ENCODE measurements at regions not wholly inside any gene's neighbourhood (a gene's known extent, or its start where the extent isn't known, plus 50 kb on each side); places are given as distances from the start of the nearest gene placed in this dataset.

- intact Hi-C loops (cut with DNase I) = no loop called here
- H3K27ac ChIP-seq = no peak overlapping the region
- no peak for DNase-seq
- H3K9me3 ChIP-seq = no peaks in the 10 kb centered on the region
- TF ChIP-seq, protein P1, sequence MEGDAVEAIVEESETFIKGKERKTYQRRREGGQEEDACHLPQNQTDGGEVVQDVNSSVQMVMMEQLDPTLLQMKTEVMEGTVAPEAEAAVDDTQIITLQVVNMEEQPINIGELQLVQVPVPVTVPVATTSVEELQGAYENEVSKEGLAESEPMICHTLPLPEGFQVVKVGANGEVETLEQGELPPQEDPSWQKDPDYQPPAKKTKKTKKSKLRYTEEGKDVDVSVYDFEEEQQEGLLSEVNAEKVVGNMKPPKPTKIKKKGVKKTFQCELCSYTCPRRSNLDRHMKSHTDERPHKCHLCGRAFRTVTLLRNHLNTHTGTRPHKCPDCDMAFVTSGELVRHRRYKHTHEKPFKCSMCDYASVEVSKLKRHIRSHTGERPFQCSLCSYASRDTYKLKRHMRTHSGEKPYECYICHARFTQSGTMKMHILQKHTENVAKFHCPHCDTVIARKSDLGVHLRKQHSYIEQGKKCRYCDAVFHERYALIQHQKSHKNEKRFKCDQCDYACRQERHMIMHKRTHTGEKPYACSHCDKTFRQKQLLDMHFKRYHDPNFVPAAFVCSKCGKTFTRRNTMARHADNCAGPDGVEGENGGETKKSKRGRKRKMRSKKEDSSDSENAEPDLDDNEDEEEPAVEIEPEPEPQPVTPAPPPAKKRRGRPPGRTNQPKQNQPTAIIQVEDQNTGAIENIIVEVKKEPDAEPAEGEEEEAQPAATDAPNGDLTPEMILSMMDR (IDR thresholded peaks at IDR 0.05) = no peak
- no peaks in the 10 kb centered on the region for H3K27me3 ChIP-seq (ENCODE audit: low read depth)
- no peak overlapping the region for H3K4me3 ChIP-seq
- no peak for ATAC-seq
- H3K36me3 ChIP-seq = no peaks in the 10 kb centered on the region
- H3K4me1 ChIP-seq = no peaks in the 10 kb centered on the region
Measured at GRCh38 chr15:96595951-96596350, 265.5 kb downstream of the NR2F2 start.

DNA sequence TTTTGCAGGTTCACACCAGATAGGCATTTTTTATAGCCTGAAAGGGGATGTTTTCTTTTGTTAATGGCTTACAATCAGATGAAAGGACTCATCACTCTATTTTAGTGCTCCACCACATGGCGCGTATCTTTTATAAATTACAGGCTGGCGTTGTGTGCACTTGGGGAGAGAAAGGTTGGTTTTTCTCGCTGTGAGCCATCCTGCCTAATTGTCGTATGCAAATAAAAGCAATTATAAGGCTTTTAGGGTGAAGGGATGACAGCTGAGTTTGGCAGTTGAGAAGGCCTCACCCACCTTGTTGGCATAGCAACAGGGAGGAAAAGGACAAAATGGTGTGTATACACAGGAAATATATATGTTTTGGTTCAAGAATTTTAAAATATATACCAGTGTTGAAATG, 268.0 kb downstream of the NR2F2 start:
- intact Hi-C loops (cut with DNase I) = no loop called here
- ATAC-seq (no peak), DNase-seq (no peak)
- no peaks in the 10 kb centered on the region for H3K27me3 ChIP-seq (ENCODE audit: low read depth)
- no peak overlapping the region for H3K4me3 ChIP-seq
- no peaks in the 10 kb centered on the region for H3K36me3 ChIP-seq
- no peak overlapping the region for H3K27ac ChIP-seq
- TF ChIP-seq, protein P1 (IDR thresholded peaks at IDR 0.05) = no peak
- H3K9me3 ChIP-seq = no peaks in the 10 kb centered on the region
- H3K4me1 ChIP-seq = no peaks in the 10 kb centered on the region

DNA sequence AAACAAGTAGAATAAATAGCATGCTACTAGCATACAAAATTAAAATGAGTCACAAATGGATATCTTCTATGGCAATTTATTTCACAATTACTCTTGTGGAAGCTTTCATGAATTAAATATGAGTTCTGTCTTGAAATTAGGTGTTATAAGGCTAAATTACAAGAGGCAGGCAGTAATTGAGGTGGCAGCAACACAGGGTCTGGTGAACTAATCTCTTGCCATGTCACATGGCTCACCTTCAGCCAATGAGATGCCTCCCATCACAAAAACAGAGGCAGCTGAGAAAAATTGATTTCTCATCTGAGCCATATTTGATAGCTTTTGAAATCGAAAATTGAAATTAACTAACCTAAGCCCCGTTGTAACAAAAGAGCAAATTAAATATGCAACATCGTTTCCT, 268.8 kb downstream of the NR2F2 start:
- TF ChIP-seq, protein P1 (IDR thresholded peaks at IDR 0.05) = no peak
- intact Hi-C loops (cut with DNase I) = no loop called here
- DNase-seq = no peak
- H3K9me3 ChIP-seq = no peaks in the 10 kb centered on the region
- H3K27me3 ChIP-seq (ENCODE audit: low read depth) = no peaks in the 10 kb centered on the region
- ATAC-seq = no peak
- no peak overlapping the region for H3K4me3 ChIP-seq
- no peaks in the 10 kb centered on the region for H3K36me3 ChIP-seq
- H3K4me1 ChIP-seq = no peaks in the 10 kb centered on the region
- no peak overlapping the region for H3K27ac ChIP-seq

- no peak for DNase-seq
- Histone ChIP-seq H3K27ac (no peak overlapping the region), H3K27me3 (ENCODE audit: low read depth) (no peaks in the 10 kb centered on the region), H3K9me3 (no peaks in the 10 kb centered on the region), H3K4me3 (no peak overlapping the region), H3K4me1 (no peaks in the 10 kb centered on the region), H3K36me3 (no peaks in the 10 kb centered on the region)
- TF ChIP-seq, protein P1 (IDR thresholded peaks at IDR 0.05) = no peak
- no peak for ATAC-seq
- intact Hi-C loops (cut with DNase I) = no loop called here
Measured at GRCh38 chr15:96600350-96600749, 269.9 kb downstream of the NR2F2 start.

DNA sequence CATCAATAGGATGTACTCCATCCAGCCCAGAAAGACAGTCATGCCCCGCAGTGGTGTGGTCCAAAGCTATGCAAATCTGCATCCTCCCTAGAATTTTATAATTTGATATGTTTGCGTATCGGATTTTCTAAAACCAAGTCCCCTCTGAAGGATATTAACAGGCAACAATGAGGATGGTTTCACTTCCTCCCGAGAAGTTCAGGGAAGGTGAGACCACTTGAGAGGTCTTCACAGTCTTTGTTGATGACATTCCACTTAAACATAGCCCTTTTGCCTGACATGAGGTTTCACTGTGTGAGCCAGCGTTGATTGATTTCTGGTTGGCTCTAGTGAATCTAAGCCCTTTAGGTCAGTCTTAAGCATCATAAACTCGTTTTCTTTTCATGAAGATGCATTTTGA, 276.1 kb downstream of the NR2F2 start:
- ATAC-seq = no peak
- H3K9me3 ChIP-seq = no peaks in the 10 kb centered on the region
- TF ChIP-seq, protein P1 (IDR thresholded peaks at IDR 0.05) = no peak
- H3K36me3 ChIP-seq = no peaks in the 10 kb centered on the region
- DNase-seq = no peak
- intact Hi-C loops (cut with DNase I) = no loop called here
- H3K4me3 ChIP-seq = no peak overlapping the region
- H3K27ac ChIP-seq = no peak overlapping the region
- H3K4me1 ChIP-seq = no peaks in the 10 kb centered on the region
- H3K27me3 ChIP-seq (ENCODE audit: low read depth) = no peaks in the 10 kb centered on the region

- TF ChIP-seq, protein P1 (IDR thresholded peaks at IDR 0.05) = no peak
- no peak overlapping the region for H3K27ac ChIP-seq
- no peaks in the 10 kb centered on the region for H3K36me3 ChIP-seq
- intact Hi-C loops (cut with DNase I) = no loop called here
- H3K4me3 ChIP-seq = no peak overlapping the region
- no peaks in the 10 kb centered on the region for H3K4me1 ChIP-seq
- H3K9me3 ChIP-seq = no peaks in the 10 kb centered on the region
- no peak for DNase-seq
- no peak for ATAC-seq
- H3K27me3 ChIP-seq (ENCODE audit: low read depth) = no peaks in the 10 kb centered on the region
Measured at GRCh38 chr15:96610757-96611156, 280.3 kb downstream of the NR2F2 start.
